Hippocampal formation (tissue), 2 donors: ENCODE measurements at regions not wholly inside any gene's neighbourhood (a gene's known extent, or its start where the extent isn't known, plus 50 kb on each side); places are given as distances from the start of the nearest gene placed in this dataset.
"Not testable (repeated sequence)": the region's sequence is repeated elsewhere in the genome, so short reads cannot be mapped to it uniquely, and the experiment has no call there.

Experiments used
- DNase-seq, 2 donors: peaks; one replicate each; lab custom pipeline; 2025; lab: John Stamatoyannopoulos, UW

DNA sequence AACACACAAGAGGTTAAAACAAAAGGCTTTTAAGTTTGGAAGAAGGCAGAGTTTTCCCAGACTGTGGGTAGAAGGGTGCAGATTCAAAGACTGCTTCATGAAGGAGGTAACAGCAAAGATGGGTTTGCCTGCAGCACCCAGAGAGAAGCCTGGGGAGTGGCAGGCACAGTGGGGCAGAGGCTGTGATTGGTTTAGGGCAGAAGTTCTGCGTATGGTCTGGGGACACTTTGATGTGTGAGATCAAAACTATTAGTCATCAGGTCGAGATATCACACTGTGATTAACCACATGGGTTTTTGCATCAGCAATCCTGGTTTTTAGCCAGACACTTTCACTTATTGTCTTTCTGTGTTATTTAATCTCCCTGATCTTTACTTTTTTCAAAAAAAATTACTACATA lies 188.8 kb upstream of the GLRA1 start:
- no peak for DNase-seq

DNA sequence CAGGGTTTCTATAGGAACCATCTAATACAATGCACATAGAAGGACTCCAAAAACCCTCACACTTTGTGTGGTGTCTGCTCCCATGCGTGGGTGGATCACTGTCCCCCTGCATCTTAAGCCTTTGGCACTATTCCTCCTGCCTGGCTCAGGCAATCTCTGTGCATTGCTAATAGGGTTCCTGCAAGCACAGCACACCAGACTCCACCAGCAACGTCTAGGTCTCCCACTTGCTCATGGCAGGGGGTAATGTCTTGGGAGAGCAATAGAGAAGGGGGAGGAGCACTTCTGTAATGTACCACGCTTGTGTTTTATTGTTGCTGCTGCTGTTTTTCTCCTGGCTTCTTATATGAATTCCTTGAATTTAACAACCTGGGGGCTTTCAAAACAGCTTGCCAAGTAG lies 182.6 kb upstream of the GLRA1 start:
- DNase-seq, result no peak

DNA sequence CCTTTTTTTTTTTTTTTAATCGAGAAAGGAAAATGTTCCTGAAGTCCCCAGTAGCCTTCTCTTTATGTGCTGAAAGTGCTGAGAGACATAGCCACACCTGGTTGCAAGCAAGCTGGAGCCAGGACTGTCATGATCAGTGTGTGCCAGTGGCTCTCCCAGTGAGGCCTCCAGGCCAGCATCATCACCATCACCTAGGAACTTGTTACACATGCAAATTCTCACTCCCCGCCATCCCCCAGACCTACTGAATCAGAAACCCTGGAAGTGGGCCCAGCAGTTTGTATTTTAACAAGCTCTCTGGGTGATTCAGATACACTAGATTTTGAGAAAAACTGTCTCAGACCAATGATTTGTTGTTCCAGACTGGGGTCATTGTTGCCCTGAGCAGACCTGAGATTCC lies 181.9 kb upstream of the GLRA1 start:
- no peak for DNase-seq

DNA sequence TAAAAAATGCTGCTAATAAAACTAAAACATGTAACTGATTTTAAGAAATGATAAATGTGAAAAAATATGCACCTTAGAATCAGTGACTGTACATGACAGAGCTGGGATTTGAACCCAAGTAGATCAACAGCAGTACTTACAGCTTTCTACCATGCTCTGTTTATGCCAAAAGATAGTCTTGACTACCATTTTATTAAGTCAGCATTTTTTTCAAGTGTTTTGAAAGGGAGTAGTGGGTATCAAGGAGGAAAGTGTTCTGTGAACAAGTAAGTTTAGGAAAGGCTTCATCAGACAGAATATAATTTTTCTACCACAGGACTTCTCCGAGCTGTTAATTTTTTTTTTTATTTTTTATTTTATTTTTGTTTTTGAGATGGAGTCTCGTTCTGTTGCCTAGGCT lies 180.4 kb upstream of the GLRA1 start:
- no peak for DNase-seq

DNA sequence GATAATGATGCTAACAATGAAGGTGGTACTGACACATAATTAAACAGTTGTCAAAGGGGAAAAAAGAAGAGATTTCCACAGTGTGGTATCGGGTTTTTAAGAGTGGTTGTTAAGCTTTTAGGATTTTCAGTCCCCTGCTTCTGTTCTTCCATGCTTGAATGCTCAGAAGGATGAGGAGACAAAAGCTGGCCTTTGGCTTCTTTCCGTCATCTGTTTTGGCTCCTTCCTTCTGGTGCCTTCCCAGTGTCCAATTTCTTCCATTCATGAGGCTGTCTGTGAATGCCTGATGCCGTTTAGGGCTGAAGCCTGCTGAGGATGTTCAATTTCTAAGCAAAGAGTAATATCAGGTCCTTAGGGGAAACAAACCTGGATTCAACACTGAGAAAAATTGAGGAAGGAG lies 179.6 kb upstream of the GLRA1 start:
- DNase-seq, result no peak

DNA sequence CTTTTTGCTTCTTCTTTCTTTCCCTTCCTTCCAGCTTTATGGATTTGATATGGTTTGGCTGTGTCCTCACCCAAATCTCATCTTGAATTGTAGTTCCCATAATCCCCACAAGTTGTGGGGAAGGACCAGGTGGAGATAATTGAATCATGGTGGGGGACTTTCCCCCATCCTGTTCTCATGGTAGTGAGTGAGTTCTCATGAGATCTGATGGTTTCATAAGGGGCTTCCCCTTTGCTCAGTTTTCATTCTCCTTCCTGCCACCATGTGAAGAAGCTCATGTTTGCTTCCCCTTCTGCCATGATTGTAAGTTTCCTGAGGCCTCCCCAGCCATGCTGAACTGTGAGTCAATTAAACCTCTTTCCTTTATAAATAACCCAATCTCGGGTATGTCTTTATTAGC lies 178.3 kb upstream of the GLRA1 start:
- not testable (repeated sequence) for DNase-seq

DNA sequence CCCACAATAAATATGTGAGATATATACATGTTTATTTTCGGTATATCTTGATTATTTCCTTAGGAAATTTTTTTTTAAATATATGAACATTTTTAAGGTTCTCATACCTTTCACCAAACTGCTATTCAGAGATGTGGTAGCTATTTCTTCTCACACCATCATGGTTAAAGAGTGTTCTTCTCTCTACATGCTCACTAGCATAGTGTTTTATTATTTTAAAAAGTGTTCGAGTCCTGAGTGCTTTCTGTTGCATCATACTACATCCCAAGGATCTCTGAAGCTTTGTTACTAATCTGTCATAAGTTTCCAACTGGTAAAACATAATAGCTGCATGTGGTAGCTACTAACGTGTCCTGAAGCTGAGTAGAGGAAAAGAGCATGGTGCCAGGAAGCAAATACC lies 177.4 kb upstream of the GLRA1 start:
- no peak for DNase-seq

DNA sequence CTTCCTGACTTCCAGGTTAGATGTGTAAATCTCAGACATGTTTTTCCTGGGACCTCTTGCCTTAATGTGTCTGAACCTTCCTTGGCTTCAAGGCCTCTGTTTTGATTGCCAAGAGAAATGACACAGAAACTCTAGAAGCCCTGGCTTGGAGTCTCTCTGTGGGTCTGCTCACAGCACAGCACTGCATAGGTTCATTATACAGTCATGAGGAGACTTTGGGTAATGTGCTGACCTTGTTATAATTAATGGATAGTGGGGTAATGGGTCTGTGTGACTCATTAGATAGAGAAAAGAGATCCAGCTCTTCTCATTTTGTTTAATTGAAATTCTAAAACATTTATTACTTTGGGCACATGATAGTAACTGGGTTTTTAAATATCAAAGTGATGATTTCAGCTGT lies 175.8 kb upstream of the GLRA1 start:
- DNase-seq, result no peak

DNA sequence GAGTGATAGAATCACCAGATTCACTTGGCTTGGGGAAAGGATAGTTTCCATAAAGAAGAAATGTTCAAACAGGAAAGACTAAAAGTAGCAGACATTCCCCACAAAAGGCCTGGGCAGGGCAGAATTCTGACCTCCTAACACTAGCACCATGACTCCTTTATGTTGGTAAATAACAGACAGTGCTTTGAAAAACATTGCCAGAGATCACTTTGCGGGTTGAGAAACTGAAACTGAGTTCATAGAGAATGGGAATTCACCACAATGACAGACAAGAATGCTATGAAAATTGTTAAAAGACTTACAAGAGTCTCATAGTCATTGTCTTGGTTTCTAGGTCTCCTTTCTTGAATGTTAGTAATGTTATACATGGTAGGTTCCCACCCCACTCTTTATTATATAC lies 172.5 kb upstream of the GLRA1 start:
- DNase-seq, result no peak

DNA sequence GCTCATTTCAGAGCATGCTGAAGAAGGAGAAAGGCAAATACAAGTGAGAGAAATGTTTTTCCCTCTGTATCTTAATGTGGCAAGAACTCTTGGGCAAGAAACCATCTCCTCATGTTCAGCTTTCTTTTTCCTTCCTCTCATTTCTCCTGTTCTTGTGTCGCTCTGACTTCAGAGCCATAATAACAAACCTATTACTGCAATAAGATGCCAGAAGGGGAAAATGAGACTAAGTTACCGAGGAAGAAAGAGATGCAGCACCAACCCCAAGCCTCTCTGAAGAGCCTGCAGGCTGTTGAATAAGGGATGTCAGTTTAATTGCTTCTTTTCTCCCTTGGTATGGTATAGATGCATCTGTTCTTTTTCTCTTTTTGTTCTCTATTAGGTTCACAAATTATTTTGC lies 170.1 kb upstream of the GLRA1 start:
- no peak for DNase-seq

DNA sequence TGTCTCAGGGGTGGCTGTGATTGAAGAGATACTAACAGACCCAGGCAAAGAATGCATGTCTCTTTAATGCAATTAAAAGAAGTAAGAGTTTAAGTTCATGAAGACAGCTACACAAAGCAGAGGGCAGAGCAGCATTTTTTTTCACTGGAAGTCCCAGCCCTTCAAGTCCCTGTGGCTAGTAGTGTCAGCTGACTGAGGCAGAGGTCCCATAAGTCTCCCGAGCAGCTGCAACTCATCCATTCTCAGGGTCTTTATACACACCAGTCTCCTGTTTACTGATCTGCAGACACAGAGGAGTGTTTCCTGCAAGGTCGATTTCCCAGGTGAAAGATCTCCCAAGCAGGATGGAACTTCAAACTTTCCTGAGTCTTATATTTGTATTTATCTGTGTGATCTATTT lies 169.4 kb upstream of the GLRA1 start:
- DNase-seq, result no peak

DNA sequence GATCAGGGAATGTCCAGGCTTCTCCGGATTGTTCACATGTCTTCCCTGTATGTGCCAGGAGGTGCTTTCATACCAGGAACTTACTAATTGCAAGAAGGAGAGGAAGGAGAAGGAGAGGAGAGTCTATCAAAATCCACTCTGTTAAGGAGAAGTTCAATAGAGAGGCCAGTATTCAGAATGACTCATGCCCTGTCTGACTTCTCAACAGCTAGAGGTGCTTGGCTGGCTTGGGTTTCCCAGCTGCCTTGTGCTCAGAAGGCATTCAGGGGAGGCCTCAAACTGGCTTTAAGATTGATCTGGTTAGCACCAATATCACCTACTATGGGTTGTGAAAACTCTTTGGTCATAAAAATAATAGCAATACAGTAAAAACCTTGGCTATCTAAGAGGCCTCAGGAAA lies 167.9 kb upstream of the GLRA1 start:
- no peak for DNase-seq

DNA sequence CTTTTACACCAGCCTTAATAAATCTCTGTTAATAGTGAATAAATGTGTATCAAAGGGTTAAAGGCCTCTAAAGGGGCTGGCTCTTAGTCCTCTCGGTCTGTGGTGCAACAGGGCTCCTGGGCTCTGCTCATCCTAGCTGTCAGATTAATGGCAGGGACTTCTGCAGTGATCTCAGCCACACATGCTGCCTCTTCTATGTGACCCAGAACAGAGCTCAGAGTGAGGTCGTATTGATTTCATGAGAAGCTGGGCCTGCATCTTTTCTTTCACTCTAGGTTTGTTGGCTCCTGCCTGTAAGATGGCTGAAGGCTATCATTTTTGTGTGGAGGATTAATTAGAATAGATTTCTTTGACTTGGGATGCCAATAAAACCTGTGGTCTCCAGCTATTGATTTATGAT lies 165.0 kb upstream of the GLRA1 start:
- no peak for DNase-seq

DNA sequence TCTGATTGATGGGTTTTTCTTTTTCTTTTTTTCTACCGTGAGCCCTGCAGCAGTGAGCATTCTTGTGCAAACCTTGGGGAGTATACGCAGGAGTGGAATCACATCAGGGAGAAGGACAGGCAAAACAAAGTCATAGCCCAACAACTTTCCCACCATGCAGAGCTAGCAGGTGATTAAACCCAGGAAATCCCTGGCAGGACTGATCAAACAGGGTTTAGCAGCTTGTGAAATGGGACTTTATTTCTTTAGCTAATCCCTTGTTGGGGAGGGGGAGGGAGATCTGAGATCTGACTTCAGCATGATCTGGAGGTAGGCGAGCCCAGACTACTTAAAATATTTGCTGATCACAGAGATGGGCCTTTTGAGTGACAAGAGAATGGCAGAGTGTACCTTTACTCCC lies 162.0 kb upstream of the GLRA1 start:
- no peak for DNase-seq

DNA sequence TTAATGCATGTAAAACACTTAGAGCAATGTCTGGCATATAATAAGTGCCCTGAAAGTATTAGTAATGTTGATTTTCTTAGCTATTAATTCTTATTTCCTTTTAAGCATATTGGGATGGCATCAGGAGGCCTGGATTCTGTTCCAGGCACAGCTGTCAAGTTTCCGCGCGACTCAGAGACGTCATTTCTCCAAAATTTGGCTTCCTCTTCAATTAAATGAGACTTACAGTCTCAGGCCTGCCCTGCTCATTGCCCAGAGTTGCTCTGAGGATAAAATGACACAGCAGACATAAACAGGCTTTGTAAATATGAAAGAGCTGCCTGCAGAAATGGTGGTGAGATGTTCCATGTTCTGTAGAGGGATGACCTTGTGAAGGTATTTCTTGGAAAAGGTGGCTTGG lies 159.8 kb upstream of the GLRA1 start:
- DNase-seq, result no peak

DNA sequence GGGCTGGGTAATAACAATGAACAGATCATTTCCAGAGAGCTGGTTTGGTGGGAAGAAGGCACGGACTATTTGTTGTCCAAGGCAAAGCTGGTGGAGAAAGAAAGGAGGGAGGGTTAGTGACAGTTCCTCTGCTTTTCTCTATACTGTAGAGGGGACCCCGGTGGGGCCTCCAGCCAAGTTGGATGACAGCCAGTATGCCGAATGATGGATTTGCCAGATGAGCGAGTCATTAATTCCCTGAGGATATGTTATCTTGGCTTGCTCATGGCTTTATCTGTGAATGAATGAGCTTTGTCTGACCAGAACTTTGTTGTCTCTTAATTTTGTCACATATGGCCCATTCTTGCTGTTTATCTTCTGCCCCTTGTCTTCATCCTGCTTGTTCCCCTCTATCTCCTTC lies 158.6 kb upstream of the GLRA1 start:
- no peak for DNase-seq

DNA sequence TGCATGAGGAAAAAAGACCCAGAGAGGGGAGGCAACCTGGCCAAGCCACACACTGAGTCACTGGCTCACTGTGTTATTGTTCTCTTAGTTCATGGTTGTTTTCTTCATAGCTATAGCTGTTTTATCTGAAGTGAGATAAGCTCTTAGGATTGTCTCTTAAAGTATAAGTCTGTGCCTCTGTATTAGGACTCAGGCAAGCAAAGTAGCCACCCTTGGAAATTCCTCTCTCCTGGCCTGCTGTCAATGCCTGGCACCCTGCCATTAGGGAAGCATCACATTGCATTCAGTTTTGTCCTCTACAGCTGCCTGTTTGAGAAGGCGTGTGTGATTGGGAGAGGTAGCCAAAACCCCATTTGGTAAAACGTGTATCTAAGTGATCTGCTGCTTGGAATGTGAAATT lies 147.4 kb upstream of the GLRA1 start:
- DNase-seq, result no peak

DNA sequence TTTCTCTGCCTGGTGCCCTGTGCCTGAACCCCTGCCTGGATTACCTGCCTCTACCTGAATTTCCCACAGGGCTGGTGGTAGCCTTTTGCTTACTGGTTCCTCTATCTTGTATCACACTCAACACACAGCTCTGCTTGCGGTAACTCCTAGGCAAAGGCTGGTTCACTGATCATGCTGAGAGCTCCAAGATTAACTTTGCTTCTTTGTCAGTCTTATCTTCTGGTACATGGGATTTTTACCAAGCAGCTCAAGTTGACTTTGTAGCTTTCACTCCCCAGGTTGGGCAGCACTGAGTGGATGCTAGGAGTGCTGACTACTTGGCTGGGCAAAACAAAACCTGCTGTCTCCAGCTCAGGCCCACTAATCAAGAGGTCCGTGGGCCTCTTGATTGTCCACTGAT lies 145.9 kb upstream of the GLRA1 start:
- DNase-seq, result no peak

DNA sequence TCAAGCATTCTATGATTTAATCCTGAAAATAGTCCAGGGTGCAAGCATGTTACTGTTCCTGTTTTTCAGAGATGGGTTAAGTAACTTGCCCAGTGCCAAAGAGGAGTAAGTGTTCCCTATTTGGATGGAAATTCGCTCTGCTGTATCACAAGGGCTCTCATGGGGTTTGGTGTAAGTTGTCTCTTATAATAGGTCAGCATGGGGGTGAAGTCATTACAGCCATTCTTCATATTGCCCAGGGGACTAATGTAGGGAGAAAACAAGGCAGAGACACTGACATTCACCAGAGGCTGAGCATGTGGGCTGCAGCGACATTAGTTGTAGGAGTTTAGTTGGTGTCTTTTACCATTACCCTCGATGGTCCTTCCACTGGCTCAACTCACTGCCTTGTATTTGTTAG lies 142.1 kb upstream of the GLRA1 start:
- DNase-seq, result no peak

DNA sequence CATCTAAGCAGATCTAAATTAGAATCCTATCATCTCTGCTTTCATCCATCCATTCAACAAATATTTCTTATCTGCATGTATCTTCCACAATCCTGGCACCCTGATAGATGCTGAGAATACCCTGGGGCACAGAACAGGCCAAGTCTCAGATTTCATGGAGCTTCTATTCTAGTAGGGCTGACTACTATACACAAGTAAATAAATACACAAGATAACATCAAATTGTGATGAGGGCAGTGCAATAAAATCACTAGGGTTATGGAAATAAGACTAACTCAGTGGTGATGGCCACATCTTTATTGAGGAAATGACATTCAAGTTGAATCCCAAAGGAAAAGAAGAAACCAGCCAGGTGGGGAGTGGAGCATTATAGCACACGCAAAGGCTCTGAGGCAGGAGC lies 138.4 kb upstream of the GLRA1 start:
- DNase-seq, result no peak

DNA sequence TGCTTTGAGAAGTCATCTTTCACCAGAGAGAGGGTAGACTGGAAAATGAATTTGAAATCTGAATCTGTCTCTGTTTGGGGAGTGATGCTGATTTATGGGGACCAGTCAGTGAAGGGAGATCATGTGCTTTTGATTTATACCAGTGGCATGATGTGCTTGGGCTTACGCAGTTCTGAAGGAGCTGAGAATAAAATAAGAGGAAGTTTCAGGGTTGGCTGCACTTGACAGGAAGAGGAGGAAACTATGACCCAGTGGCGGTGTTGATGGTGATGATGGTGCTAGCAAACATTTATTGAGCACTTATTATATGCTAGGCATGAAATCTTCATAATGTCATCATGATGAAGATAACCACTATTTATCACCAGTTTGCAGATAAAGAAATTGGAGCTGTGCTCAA lies 136.4 kb upstream of the GLRA1 start:
- no peak for DNase-seq

DNA sequence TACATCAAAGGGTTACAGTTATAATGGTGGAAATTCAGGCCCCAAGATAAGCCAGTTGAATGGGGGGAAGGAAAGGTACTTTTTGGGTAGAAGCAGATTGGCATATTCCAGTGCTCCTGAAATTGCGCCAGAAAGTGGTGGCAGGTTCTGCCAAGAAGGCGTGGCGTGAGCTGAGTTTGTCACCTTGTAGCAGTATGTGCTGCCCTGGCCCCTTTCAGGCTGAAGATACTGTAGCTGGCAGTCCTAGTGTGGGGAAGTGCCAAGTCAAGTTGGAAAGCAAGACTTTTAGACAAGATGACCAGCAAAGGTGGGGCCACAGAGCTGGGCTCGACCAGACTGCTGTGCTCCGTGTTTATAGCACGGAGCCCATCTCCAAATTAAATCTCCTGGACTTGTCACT lies 133.6 kb upstream of the GLRA1 start:
- DNase-seq, result no peak

DNA sequence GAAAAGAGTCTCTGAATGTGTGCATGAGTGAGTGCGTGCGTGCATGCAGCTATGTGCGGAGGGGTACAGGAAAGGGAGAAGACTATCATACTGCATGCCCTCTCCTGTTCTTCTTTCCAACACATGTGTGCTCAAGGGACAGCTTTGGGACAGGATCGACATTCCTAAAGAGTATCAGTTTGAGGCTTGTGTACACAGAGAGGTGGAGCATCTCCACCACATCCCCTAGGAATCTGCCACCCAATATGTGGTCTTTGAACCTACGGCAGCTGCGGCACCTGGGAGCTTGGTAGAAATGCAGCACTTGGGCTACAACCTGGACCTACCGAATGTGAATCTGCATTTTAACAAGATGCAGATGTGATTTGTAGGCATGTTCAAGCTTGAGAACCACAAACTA lies 132.3 kb upstream of the GLRA1 start:
- no peak for DNase-seq

DNA sequence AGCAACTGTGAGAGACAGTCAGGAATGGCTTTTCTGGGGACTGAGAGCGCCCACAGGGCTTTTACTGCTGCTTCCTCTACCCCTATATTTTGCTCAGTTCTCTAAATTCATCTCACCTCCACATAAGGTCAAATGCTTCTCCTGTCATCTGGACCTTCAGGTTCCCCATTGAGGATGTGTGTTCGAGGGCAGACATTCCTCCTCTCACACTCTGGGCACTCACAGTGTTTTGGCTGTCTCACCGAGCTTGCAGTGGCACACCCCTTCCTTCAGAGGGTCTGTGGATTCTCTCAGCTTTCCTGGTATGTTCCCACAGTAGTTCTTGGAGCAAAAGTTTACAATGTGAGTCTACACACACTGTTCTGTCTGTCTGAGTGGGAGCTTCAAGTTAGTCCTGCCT lies 127.8 kb upstream of the GLRA1 start:
- DNase-seq, result no peak
